ENCODE measurements at regions not wholly inside any gene's neighbourhood (a gene's known extent, or its start where the extent isn't known, plus 50 kb on each side); places are given as distances from the start of the nearest gene placed in this dataset.

DNA sequence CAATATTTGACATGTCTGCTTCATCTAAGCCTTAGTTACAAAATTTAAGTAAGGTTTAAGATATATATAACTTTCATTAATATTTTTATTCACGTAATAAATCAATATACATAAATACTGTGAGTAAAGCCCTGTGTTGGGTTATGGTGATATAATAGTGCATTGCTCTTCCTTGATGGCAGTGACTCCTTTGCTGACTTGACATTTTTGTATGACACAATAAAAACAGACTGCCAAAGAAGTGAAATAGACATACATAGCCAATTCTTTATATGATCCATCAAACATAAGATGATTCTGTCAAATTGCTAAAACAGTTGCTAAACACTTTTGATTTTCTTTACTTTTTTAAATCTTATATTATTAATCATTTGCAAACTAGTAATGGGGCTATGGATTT lies 1518.2 kb downstream of the EFNA5 start:
- H3K4me1 ChIP-seq (ENCODE audit: control insufficient read depth, extremely low read depth, insufficient read depth, low read length), result no peaks in the 10 kb centered on the region
- no peak overlapping the region for H3K9ac ChIP-seq (replicated peaks; ENCODE audit: extremely low read depth, insufficient read depth, low read length)
- TF ChIP-seq EZH2 (IDR thresholded peaks at IDR 0.05; ENCODE audit: borderline replicate concordance, low read depth, low read length, severe bottlenecking), result no peak
- TF ChIP-seq, protein P1, sequence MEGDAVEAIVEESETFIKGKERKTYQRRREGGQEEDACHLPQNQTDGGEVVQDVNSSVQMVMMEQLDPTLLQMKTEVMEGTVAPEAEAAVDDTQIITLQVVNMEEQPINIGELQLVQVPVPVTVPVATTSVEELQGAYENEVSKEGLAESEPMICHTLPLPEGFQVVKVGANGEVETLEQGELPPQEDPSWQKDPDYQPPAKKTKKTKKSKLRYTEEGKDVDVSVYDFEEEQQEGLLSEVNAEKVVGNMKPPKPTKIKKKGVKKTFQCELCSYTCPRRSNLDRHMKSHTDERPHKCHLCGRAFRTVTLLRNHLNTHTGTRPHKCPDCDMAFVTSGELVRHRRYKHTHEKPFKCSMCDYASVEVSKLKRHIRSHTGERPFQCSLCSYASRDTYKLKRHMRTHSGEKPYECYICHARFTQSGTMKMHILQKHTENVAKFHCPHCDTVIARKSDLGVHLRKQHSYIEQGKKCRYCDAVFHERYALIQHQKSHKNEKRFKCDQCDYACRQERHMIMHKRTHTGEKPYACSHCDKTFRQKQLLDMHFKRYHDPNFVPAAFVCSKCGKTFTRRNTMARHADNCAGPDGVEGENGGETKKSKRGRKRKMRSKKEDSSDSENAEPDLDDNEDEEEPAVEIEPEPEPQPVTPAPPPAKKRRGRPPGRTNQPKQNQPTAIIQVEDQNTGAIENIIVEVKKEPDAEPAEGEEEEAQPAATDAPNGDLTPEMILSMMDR (IDR thresholded peaks at IDR 0.05; ENCODE audit: extremely low read depth in 1 of 2, insufficient read depth in 1 of 2, low read depth in 1 of 2, low read length in 2 of 2), result no peak
- TF ChIP-seq JUN (IDR thresholded peaks at IDR 0.05; ENCODE audit: borderline replicate concordance, insufficient read depth, insufficient read length, low read depth), result no peak
- TF ChIP-seq, protein P2, sequence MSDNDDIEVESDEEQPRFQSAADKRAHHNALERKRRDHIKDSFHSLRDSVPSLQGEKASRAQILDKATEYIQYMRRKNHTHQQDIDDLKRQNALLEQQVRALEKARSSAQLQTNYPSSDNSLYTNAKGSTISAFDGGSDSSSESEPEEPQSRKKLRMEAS (IDR thresholded peaks at IDR 0.05; ENCODE audit: insufficient read depth, insufficient read length), result no peak
- TF ChIP-seq MYC (IDR thresholded peaks at IDR 0.05; ENCODE audit: low read depth, low read length), result no peak
- TF ChIP-seq POLR2AphosphoS5 (IDR thresholded peaks at IDR 0.05; ENCODE audit: insufficient read depth, low read depth, low read length), result no peak
- no peak for TF ChIP-seq GATA2 (IDR thresholded peaks at IDR 0.05; ENCODE audit: insufficient read depth, insufficient read length, low read depth, low read length)
- TF ChIP-seq POLR2A (IDR thresholded peaks at IDR 0.05; ENCODE audit: low read depth, low read length), result no peak
- no peak for TF ChIP-seq FOS (IDR thresholded peaks at IDR 0.05; ENCODE audit: borderline replicate concordance, insufficient read depth, low read length)
- BruUV-seq (replicated peaks), result no TSS peak
- no peak overlapping the region for H3K27ac ChIP-seq (ENCODE audit: insufficient read depth, low read depth, low read length)
- no peak overlapping the region for H3K4me2 ChIP-seq (ENCODE audit: insufficient read depth, low read length)
- H3K36me3 ChIP-seq (ENCODE audit: control insufficient read depth in 2 of 2, extremely low read depth in 1 of 2, insufficient read depth in 2 of 2, low read length in 2 of 2), result no peaks in the 10 kb centered on the region
- FAIRE-seq (no peak), DNase-seq (ENCODE audit: low read depth, low spot score) (no peak)
- dilution Hi-C loops (cut with MboI; ENCODE audit: extremely low pct_ligation_motif_present, low sequenced_read_pairs), result no loop called here
- H3K9me3 ChIP-seq (replicated peaks; ENCODE audit: control insufficient read depth, insufficient read depth, low read length), result no peaks in the 10 kb centered on the region
- POLR2A ChIA-PET, result no interaction called here
- no peaks in the 10 kb centered on the region for H3K27me3 ChIP-seq (ENCODE audit: control insufficient read depth in 2 of 2, insufficient read depth in 2 of 2, low read length in 2 of 2)
- no peak overlapping the region for H3K4me3 ChIP-seq (replicated peaks in 1 of 3; ENCODE audit: insufficient read depth in 1 of 3, low read depth in 1 of 3, low read length in 3 of 3)
- no peaks in the 10 kb centered on the region for H3K79me2 ChIP-seq (ENCODE audit: control insufficient read depth, insufficient read depth, low read length)
- CTCF ChIA-PET, result no interaction called here
- intact Hi-C loops (cut with micrococcal nuclease), result no loop called here
- H4K20me1 ChIP-seq (replicated peaks; ENCODE audit: control insufficient read depth, extremely low read depth, insufficient read depth, low read length), result no peaks in the 10 kb centered on the region
- H3K9me1 ChIP-seq (replicated peaks; ENCODE audit: control insufficient read depth, extremely low read depth, insufficient read depth, low read length), result no peaks in the 10 kb centered on the region
- H2AFZ ChIP-seq (ENCODE audit: low read depth, low read length), result no peak overlapping the region

Data from endothelial cell of umbilical vein (primary cell).